Spleen (tissue), 11 donors: ENCODE measurements at regions not wholly inside any gene's neighbourhood (a gene's known extent, or its start where the extent isn't known, plus 50 kb on each side); places are given as distances from the start of the nearest gene placed in this dataset.

ENCODE experiments used
- DNase-seq: peaks from one replicate; pipeline ENCODE4 v3.0.0-alpha.2; 2020
- H3K27ac ChIP-seq, 8 donors: fragments of 200-600 bp; sonication (generic) in 7 of 8; 1 replicate in 4 of 8; 2 replicates in 4 of 8; pipeline versions ENCODE4 v1.5.0 to v1.8.0; 2016 to 2021; ENCODE audit warnings: inconsistent platforms in 4 of 8, mild to moderate bottlenecking in 4 of 8, moderate library complexity in 1 of 8
- H3K27me3 ChIP-seq, 7 donors: fragments of 200-600 bp; sonication (generic) in 6 of 7; replicated peaks in 1 of 7; 1 replicate in 4 of 7; 2 replicates in 3 of 7; pipeline versions ENCODE4 v1.5.0 to v1.8.0; 2016 to 2021; ENCODE audit warnings: inconsistent platforms in 3 of 7, mild to moderate bottlenecking in 1 of 7
- H3K36me3 ChIP-seq, 6 donors: fragments of 200-600 bp; sonication (generic) in 5 of 6; 1 replicate in 4 of 6; 2 replicates in 2 of 6; pipeline versions ENCODE4 v1.5.0 to v1.8.0; 2016 to 2021; ENCODE audit warnings: inconsistent platforms in 2 of 6
- H3K4me1 ChIP-seq, 6 donors: fragments of 200-600 bp; sonication (generic) in 5 of 6; 1 replicate in 3 of 6; 2 replicates in 3 of 6; pipeline versions ENCODE4 v1.5.0 to v1.8.0; 2016 to 2021; ENCODE audit warnings: inconsistent platforms in 3 of 6
- H3K4me3 ChIP-seq, 8 donors: fragments of 200-600 bp; sonication (generic) in 7 of 8; 1 replicate in 4 of 8; 2 replicates in 4 of 8; pipeline versions ENCODE4 v1.5.0 to v1.8.0; 2016 to 2021; ENCODE audit warnings: inconsistent platforms in 4 of 8, mild to moderate bottlenecking in 4 of 8, moderate library complexity in 2 of 8
- H3K9me3 ChIP-seq, 8 donors: fragments of 200-600 bp; sonication (generic) in 7 of 8; 1 replicate in 4 of 8; 2 replicates in 4 of 8; pipeline versions ENCODE4 v1.5.0 to v1.8.0; 2016 to 2021; ENCODE audit warnings: inconsistent platforms in 4 of 8
- POLR2A ChIP-seq, 3 donors: fragments of 450-650 bp; IDR thresholded peaks; one replicate each; pipeline ENCODE4 v1.5.1; 2017; ENCODE audit warnings: antibody characterized with exemption in 3 of 3, mild to moderate bottlenecking in 1 of 3
- POLR2AphosphoS5 ChIP-seq, 3 donors: sonication (generic); formaldehyde crosslinking; IDR thresholded peaks; one replicate each; pipeline ENCODE4 v1.5.1; 2017; ENCODE audit warnings: antibody characterized with exemption in 3 of 3
- WGBS, 5 donors: extraction: QIAGEN DNeasy Blood & Tissue Kit in 3 of 5; methylation state at CpG; one replicate each; pipeline versions ENCODE4 v1.1.5 to v1.1.7; 2013 to 2018; 5-methylcytosine and 5-hydroxymethylcytosine counted together
- intact Hi-C: fragments of 100-400 bp; cut with DNase I; formaldehyde crosslinking; loops from one replicate; pipeline ENCODE4 v1.15.0; 2023; ENCODE audit warnings: low total_unique reads
- TF ChIP-seq, protein P1 (sequence below), 11 experiments: fragments of 200-600 bp in 7 of 11; fragments of 450-650 bp in 4 of 11; sonication (generic) in 4 of 11; IDR thresholded peaks in 8 of 11; conservative IDR thresholded peaks in 3 of 11; 1 replicate in 7 of 11; 2 replicates in 4 of 11; pipeline versions ENCODE4 v1.4.0 to v1.8.0; 2016 to 2021; ENCODE audit warnings: antibody characterized with exemption in 11 of 11, inconsistent platforms in 4 of 11, mild to moderate bottlenecking in 1 of 11
- donor health status: healthy with polysubstance abuse.
- donor health status: DM: no; HTN: no; CAD: no; lungs with moderate emphysema.
- donor health status: DM: no; HTN: no; CAD: no.
- donor health status: Bipolar disorder and iron deficiency.
- donor health status: healthy.
- donor health status: DM: no; HTN: no; CAD: no.
- donor health status: DM: yes; HTN: yes; CAD: no.

DNA sequence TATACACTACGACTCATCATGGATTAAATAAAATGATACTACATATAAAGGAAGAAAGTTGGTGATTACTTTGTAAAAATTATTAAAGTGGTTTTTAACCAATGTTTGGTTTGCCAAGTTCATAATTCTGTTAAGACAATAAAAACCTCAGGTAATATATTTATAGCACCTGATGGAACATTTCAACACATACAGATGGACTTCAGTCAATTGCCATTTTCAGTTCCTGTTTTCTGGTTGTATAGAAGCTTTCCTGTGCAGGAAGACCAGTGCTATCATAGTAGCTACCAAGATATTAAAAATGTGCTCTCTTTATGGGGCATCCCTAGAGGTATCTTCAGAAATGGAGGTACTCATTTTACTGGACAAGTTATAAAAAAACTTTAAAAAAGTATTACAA, 1686.4 kb downstream of the GRIK2 start:
- no peaks in the 10 kb centered on the region for H3K4me1 ChIP-seq
- DNase-seq = no peak
- no peak overlapping the region for H3K4me3 ChIP-seq
- no peaks in the 10 kb centered on the region for H3K36me3 ChIP-seq
- peaks cover 0 to 12% (median 0%) of the 10 kb centered on the region in 8 donors for H3K9me3 ChIP-seq
- no peak overlapping the region for H3K27ac ChIP-seq
- WGBS, 5 donors = 75 to 87% (median 80%) methylated on average over 1 of the region's 1 CpG
- intact Hi-C loops = no loop called here
- no peaks in the 10 kb centered on the region for H3K27me3 ChIP-seq
- TF ChIP-seq POLR2A (IDR thresholded peaks at IDR 0.05) = no peak

DNA sequence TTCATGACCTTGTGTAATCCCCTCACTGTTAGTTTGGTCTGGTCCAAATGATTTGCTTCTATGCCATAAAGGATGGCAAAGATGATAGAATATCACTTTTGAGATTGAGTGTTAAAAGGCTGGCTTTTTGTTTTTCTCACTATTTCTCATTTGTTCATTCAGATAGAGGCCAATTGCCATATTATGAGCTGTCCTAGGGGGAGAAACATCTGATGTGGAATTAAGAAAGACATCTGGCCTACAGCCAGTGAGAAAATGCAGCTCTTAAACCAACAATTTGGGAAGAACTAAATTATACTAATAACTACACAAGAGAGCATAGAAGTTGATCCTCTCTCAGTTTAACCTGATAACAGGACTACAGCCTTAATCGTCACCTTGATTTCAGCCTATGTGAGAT, 1668.6 kb downstream of the GRIK2 start:
- H3K4me3 ChIP-seq = no peak overlapping the region
- H3K36me3 ChIP-seq = no peaks in the 10 kb centered on the region
- TF ChIP-seq, protein P1, sequence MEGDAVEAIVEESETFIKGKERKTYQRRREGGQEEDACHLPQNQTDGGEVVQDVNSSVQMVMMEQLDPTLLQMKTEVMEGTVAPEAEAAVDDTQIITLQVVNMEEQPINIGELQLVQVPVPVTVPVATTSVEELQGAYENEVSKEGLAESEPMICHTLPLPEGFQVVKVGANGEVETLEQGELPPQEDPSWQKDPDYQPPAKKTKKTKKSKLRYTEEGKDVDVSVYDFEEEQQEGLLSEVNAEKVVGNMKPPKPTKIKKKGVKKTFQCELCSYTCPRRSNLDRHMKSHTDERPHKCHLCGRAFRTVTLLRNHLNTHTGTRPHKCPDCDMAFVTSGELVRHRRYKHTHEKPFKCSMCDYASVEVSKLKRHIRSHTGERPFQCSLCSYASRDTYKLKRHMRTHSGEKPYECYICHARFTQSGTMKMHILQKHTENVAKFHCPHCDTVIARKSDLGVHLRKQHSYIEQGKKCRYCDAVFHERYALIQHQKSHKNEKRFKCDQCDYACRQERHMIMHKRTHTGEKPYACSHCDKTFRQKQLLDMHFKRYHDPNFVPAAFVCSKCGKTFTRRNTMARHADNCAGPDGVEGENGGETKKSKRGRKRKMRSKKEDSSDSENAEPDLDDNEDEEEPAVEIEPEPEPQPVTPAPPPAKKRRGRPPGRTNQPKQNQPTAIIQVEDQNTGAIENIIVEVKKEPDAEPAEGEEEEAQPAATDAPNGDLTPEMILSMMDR (IDR thresholded peaks at IDR 0.05 in 8 of 11, conservative IDR thresholded peaks at IDR 0.05 in 3 of 11) = no peak
- TF ChIP-seq POLR2AphosphoS5 (IDR thresholded peaks at IDR 0.05) (no peak), POLR2A (IDR thresholded peaks at IDR 0.05) (no peak)
- H3K9me3 ChIP-seq = peaks cover 0 to 25% (median 13%) of the 10 kb centered on the region in 8 donors
- H3K27me3 ChIP-seq = no peaks in the 10 kb centered on the region
- intact Hi-C loops = no loop called here
- no peaks in the 10 kb centered on the region for H3K4me1 ChIP-seq
- DNase-seq = no peak
- H3K27ac ChIP-seq = no peak overlapping the region
- 82 to 97% (median 90%) methylated on average over 1 of the region's 1 CpG for WGBS, 5 donors

DNA sequence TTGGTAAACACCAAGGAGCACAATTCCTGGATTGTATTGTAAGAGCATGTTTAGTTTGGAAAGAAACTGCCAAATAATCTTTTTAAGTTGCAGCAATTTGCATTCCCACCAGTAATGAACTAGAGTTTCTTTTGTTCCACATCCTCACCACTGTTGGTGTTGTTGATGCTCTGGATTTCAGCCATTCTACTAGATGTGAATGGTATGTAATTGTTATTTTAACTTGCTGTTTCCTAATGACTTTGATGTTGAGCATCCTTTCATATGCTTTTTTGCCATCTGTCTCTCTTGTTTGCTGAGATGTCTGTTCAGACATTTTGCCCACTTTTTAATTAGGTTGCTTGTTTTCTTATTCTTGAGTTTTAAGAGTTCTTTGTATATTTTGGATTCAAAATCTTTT, 1654.1 kb downstream of the GRIK2 start:
- Histone ChIP-seq H3K27me3 (no peaks in the 10 kb centered on the region), H3K4me1 (no peaks in the 10 kb centered on the region), H3K4me3 (no peak overlapping the region), H3K9me3 (peaks cover 0 to 4% (median 0%) of the 10 kb centered on the region in 8 donors), H3K36me3 (no peaks in the 10 kb centered on the region), H3K27ac (no peak overlapping the region)
- intact Hi-C loops = no loop called here
- TF ChIP-seq POLR2A (IDR thresholded peaks at IDR 0.05) (no peak), POLR2AphosphoS5 (IDR thresholded peaks at IDR 0.05) (no peak)
- TF ChIP-seq, protein P1 (IDR thresholded peaks at IDR 0.05 in 8 of 11, conservative IDR thresholded peaks at IDR 0.05 in 3 of 11) = no peak
- no peak for DNase-seq

DNA sequence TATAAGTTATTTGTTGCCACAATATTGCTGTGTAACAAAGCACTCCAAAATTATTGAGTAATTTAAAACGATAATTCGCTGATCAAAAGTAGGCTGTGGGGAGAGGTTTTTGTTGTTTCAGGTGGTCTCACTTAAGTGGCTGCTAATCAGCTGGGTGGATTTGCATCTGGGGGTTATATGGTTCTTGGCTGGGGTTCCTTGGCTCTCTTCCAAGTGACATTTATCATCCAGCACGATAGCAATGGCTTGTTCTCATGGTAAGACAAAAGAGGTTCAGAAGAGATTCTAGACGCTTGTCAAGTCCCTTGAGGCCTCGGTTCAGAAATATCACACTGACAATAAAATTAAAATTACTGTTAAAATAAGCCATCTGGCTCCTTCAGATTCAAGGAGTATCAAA, 1648.8 kb downstream of the GRIK2 start:
- intact Hi-C loops = no loop called here
- Histone ChIP-seq H3K9me3 (peaks cover 0 to 4% (median 0%) of the 10 kb centered on the region in 8 donors), H3K4me3 (no peak overlapping the region), H3K36me3 (no peaks in the 10 kb centered on the region), H3K27ac (no peak overlapping the region), H3K27me3 (no peaks in the 10 kb centered on the region), H3K4me1 (no peaks in the 10 kb centered on the region)
- 62 to 84% (median 72%) methylated on average over 5 of the region's 5 CpGs for WGBS, 5 donors
- TF ChIP-seq POLR2A (IDR thresholded peaks at IDR 0.05) (no peak), POLR2AphosphoS5 (IDR thresholded peaks at IDR 0.05) (no peak)
- TF ChIP-seq, protein P1 (IDR thresholded peaks at IDR 0.05 in 8 of 11, conservative IDR thresholded peaks at IDR 0.05 in 3 of 11) = no peak
- no peak for DNase-seq

DNA sequence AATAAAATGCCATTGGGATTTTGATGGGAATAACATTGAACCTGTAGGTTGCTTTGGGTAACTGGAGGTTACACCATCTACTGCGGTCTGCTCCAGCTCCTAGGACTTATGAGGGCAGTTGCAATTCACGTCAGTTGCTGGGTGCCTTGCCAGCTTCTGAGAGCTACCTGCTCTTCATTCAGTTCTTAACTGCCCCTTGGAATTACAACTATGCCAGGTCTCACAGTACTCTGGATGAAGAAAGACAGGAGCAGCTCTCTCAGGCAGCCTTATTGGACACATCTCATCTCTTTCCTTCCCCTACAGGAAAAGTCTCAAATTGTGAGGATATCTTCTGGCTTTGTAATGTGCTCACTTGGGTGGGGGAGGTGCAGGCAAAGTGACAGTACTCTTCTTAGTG, 1643.3 kb downstream of the GRIK2 start:
- Histone ChIP-seq H3K9me3 (peaks cover 0 to 4% (median 0%) of the 10 kb centered on the region in 8 donors), H3K27me3 (no peaks in the 10 kb centered on the region), H3K4me3 (no peak overlapping the region), H3K27ac (no peak overlapping the region), H3K36me3 (no peaks in the 10 kb centered on the region), H3K4me1 (no peaks in the 10 kb centered on the region)
- 68 to 88% (median 78%) methylated on average over 2 of the region's 2 CpGs for WGBS, 5 donors
- DNase-seq = no peak
- TF ChIP-seq POLR2A (IDR thresholded peaks at IDR 0.05) (no peak), POLR2AphosphoS5 (IDR thresholded peaks at IDR 0.05) (no peak)
- TF ChIP-seq, protein P1 (IDR thresholded peaks at IDR 0.05 in 8 of 11, conservative IDR thresholded peaks at IDR 0.05 in 3 of 11) = no peak
- intact Hi-C loops = no loop called here
